OCI-LY3 (cell line): ENCODE measurements at regions not wholly inside any gene's neighbourhood (a gene's known extent, or its start where the extent isn't known, plus 50 kb on each side); places are given as distances from the start of the nearest gene placed in this dataset.

Experiments used
- CTCF ChIP-seq: fragments of 200-600, 300-600 bp; sonication (generic); IDR thresholded peaks from 2 replicates; pipeline ENCODE4 v1.5.1; 2014; ENCODE audit warnings: antibody characterized with exemption, low read length, low read depth
- EZH2phosphoT487 ChIP-seq: fragments of 200-600 bp; shearing (Covaris generic); IDR thresholded peaks from 2 replicates; pipeline ENCODE4 v1.6.1; 2018; ENCODE audit warnings: antibody characterized with exemption, mixed run types, low read depth

- TF ChIP-seq CTCF: no peak
- TF ChIP-seq EZH2phosphoT487: no peak
Measured at GRCh38 chr15:93920204-93920603, 311.2 kb upstream of the MCTP2 start.
